ENCODE measurements at regions not wholly inside any gene's neighbourhood (a gene's known extent, or its start where the extent isn't known, plus 50 kb on each side); places are given as distances from the start of the nearest gene placed in this dataset.

DNA sequence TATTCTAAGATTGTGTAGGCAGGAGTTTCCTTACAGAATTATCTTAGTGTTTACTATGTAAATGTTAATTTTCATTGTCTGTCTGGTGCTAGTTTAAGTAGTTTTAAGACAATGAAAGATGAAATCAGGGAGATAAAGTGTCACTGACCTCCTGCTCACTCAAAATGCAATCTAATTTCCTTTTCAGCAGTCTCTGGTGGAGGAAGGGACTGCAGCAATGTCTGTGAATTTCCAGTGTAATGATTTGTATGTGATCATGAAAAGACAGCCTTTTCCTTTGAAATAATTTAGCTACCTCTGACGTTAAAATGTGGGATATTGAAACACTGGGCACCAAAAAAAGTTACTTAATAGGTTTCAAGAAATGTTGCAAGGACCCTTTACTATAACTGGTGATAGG is 779.7 kb upstream of the FLRT2 start:
- TF ChIP-seq ZSCAN16 (tag by site-specific recombination; IDR thresholded peaks at IDR 0.05): no peak
- no peak for TF ChIP-seq ZNF76 (tag by site-specific recombination; IDR thresholded peaks at IDR 0.05; ENCODE audit: borderline replicate concordance, low read depth)
- TF ChIP-seq MYNN (tag by site-specific recombination; IDR thresholded peaks at IDR 0.05; ENCODE audit: borderline replicate concordance): no peak
- no peak for TF ChIP-seq ZNF416 (tag by site-specific recombination; IDR thresholded peaks at IDR 0.05)
- no peak for TF ChIP-seq PBX3 (CRISPR knock-in tag; IDR thresholded peaks at IDR 0.05)
- no peak for TF ChIP-seq OVOL3 (tag by site-specific recombination; IDR thresholded peaks at IDR 0.05)
- no peak overlapping the region for H3K27ac ChIP-seq (ENCODE audit: extremely low read depth, low read depth, low read length)
- H3K36me3 ChIP-seq (ENCODE audit: control insufficient read depth in 2 of 2, insufficient read depth in 1 of 2, low read length in 2 of 2): no peaks in the 10 kb centered on the region
- CTCF ChIA-PET: no interaction called here
- H3K4me3 ChIP-seq (ENCODE audit: low read depth, low read length): no peak overlapping the region
- H3K9me3 ChIP-seq (ENCODE audit: control insufficient read depth, insufficient read depth, low read depth, low read length): no peaks in the 10 kb centered on the region
- POLR2A ChIA-PET: no interaction called here
- no peaks in the 10 kb centered on the region for H3K4me1 ChIP-seq (ENCODE audit: control insufficient read depth, insufficient read depth, low read length)

DNA sequence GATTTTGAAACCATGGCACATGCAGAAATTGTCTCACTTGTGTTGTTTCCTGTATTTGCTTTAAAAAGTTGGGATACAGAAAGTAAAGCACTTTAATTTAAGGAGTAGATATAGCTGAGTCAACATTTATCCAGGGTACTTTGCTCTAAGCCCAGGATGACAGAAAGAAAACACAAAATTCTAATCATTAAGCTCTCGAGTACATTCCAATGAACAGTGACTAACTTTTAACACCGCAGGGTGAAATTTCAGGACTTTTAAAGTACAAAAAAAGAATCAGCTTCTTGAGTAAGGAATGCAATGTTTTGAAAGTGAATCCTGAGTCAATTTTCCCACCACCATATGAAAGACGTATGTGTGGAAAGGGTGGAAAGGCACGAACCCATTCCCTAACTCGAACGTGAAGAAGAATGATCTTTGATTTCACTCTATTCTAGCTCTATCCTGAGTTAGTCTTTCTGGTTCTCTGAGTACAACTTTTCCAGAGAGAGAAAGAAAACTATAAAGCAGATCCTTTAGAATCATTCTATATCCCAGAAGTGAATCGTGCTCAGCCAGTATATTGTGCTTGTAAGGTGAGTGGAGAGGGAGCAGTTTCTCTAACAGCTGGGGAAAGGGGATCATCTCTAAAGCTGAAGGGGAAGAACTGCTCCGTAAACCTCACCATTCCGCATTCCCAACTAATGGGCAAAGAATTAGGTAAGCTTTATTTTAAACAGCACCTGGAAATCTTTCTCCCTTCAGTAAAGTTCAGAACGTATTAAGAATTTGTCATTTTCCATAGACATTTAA is 779.0 kb upstream of the FLRT2 start:
- ChIA-PET POLR2A (no interaction called here), CTCF (no interaction called here)
- no peaks in the 10 kb centered on the region for H3K9me3 ChIP-seq (ENCODE audit: control insufficient read depth, insufficient read depth, low read depth, low read length)
- H3K4me3 ChIP-seq (ENCODE audit: low read depth, low read length): no peak overlapping the region
- no peak overlapping the region for H3K27ac ChIP-seq (ENCODE audit: extremely low read depth, low read depth, low read length)
- H3K36me3 ChIP-seq (ENCODE audit: control insufficient read depth in 2 of 2, insufficient read depth in 1 of 2, low read length in 2 of 2): no peaks in the 10 kb centered on the region
- TF ChIP-seq ZNF366 (tag by site-specific recombination; conservative IDR thresholded peaks at IDR 0.05) (no peak), ATF2 (tag by site-specific recombination; IDR thresholded peaks at IDR 0.05; ENCODE audit: low read depth) (no peak), ZNF449 (tag by site-specific recombination; IDR thresholded peaks at IDR 0.05) (no peak), OVOL3 (tag by site-specific recombination; IDR thresholded peaks at IDR 0.05) (no peak), ZNF571 (tag by site-specific recombination; IDR thresholded peaks at IDR 0.05) (no peak), ZNF335 (tag by site-specific recombination; conservative IDR thresholded peaks at IDR 0.05) (no peak), ZNF837 (tag by site-specific recombination; IDR thresholded peaks at IDR 0.05) (no peak), ZNF23 (tag by site-specific recombination; IDR thresholded peaks at IDR 0.05; ENCODE audit: borderline replicate concordance) (no peak), SCRT2 (tag by site-specific recombination; IDR thresholded peaks at IDR 0.05) (no peak), ZNF600 (tag by site-specific recombination; IDR thresholded peaks at IDR 0.05) (no peak)
- TF ChIP-seq, protein P1, sequence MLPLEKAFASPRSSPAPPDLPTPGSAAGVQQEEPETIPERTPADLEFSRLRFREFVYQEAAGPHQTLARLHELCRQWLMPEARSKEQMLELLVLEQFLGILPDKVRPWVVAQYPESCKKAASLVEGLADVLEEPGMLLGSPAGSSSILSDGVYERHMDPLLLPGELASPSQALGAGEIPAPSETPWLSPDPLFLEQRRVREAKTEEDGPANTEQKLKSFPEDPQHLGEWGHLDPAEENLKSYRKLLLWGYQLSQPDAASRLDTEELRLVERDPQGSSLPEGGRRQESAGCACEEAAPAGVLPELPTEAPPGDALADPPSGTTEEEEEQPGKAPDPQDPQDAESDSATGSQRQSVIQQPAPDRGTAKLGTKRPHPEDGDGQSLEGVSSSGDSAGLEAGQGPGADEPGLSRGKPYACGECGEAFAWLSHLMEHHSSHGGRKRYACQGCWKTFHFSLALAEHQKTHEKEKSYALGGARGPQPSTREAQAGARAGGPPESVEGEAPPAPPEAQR (tag by site-specific recombination; IDR thresholded peaks at IDR 0.05): no peak
- TF ChIP-seq, protein P2, sequence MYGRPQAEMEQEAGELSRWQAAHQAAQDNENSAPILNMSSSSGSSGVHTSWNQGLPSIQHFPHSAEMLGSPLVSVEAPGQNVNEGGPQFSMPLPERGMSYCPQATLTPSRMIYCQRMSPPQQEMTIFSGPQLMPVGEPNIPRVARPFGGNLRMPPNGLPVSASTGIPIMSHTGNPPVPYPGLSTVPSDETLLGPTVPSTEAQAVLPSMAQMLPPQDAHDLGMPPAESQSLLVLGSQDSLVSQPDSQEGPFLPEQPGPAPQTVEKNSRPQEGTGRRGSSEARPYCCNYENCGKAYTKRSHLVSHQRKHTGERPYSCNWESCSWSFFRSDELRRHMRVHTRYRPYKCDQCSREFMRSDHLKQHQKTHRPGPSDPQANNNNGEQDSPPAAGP (tag by site-specific recombination; IDR thresholded peaks at IDR 0.05): no peak
- no peaks in the 10 kb centered on the region for H3K4me1 ChIP-seq (ENCODE audit: control insufficient read depth, insufficient read depth, low read length)
